AG04449 (cell line): ENCODE measurements at regions not wholly inside any gene's neighbourhood (a gene's known extent, or its start where the extent isn't known, plus 50 kb on each side); places are given as distances from the start of the nearest gene placed in this dataset.

Source experiments
- CTCF ChIA-PET: fragments of 350-600 bp; formaldehyde crosslinking; extraction: SDS; loops from one replicate; lab custom pipeline; 2021; ENCODE audit warnings: antibody characterized with exemption; lab: Yijun Ruan, JAX
- POLR2A ChIA-PET: fragments of 400-600, 350-600 bp; formaldehyde crosslinking; extraction: SDS; loops from one replicate; lab custom pipeline; 2020; ENCODE audit warnings: antibody characterized with exemption, inconsistent platforms; lab: Yijun Ruan, JAX
- DNase-seq: peaks from one replicate; pipeline ENCODE4 v3.0.0-alpha.2; 2010; ENCODE audit warnings: low read depth, low spot score
- H3K4me3 ChIP-seq: 2 replicates; pipeline ENCODE4 v1.5.1; 2011; ENCODE audit warnings: low read depth, mild to moderate bottlenecking, control low read depth, low read length
- TF ChIP-seq, protein P1 (sequence below): IDR thresholded peaks from one replicate; pipeline ENCODE4 v1.5.1; 2011; ENCODE audit warnings: mild to moderate bottlenecking, moderate library complexity, low read length, control low read depth, inconsistent platforms; ENCODE audit not compliant: insufficient read depth; ENCODE audit errors: missing control alignments

DNA sequence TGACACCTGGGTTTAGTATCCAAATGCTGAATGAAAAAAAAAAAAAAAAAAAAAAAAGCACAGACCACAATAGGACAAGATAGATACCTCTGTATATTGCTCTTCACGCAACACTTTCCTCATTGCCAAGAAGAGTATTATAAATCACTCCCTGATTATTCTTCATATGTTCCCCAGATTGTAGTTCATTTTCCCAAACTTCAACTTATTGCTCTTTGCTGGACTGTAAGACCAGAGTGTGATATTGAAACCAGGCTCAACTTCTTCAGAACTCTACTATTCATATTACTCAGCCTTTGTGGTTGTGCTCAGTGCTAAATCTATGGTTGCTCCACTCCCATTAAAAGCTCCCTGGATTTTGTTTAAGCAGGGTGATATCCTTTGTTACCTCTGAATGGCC lies 180.4 kb downstream of the NTMT2 start:
- no peak overlapping the region for H3K4me3 ChIP-seq
- ChIA-PET POLR2A (interaction anchor here (0.7 kb wide), 1 partner anchor 330 kb away, joined by 4 read pairs; no protein-coding TSS in a partner anchor), CTCF (no interaction called here)
- TF ChIP-seq, protein P1, sequence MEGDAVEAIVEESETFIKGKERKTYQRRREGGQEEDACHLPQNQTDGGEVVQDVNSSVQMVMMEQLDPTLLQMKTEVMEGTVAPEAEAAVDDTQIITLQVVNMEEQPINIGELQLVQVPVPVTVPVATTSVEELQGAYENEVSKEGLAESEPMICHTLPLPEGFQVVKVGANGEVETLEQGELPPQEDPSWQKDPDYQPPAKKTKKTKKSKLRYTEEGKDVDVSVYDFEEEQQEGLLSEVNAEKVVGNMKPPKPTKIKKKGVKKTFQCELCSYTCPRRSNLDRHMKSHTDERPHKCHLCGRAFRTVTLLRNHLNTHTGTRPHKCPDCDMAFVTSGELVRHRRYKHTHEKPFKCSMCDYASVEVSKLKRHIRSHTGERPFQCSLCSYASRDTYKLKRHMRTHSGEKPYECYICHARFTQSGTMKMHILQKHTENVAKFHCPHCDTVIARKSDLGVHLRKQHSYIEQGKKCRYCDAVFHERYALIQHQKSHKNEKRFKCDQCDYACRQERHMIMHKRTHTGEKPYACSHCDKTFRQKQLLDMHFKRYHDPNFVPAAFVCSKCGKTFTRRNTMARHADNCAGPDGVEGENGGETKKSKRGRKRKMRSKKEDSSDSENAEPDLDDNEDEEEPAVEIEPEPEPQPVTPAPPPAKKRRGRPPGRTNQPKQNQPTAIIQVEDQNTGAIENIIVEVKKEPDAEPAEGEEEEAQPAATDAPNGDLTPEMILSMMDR, result no peak
- DNase-seq, result no peak

DNA sequence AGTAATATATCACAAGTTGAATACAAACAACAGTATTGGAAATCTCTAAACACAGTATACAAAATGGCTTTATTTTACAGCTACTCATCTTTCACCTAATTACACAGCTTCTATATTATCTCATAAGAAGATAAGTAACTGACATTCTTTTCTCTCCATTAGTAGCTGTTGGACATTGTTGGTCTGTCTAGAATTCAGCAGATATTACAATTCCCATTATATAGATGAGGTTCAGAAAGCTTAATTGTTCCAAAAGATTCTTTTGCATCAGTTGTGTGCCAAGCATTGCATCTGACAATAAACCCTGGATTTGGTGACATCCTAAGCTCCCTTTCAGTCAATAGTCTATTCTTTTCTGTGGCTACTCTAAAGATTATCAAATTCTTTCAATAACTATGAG lies 187.0 kb downstream of the NTMT2 start:
- ChIA-PET CTCF (interaction anchor here (1.1 kb wide), 1 partner anchor 8 kb away, joined by 3 read pairs; no protein-coding TSS in a partner anchor), POLR2A (no interaction called here)
- TF ChIP-seq, protein P1, result no peak
- no peak overlapping the region for H3K4me3 ChIP-seq
- no peak for DNase-seq

GRCh38 chr1:170337413-170337994 lies 191.7 kb downstream of the NTMT2 start:
- DNase-seq, result no peak
- H3K4me3 ChIP-seq, result no peak overlapping the region
- TF ChIP-seq, protein P1, result no peak
- ChIA-PET POLR2A (no interaction called here), CTCF (interaction anchor here (1.0 kb wide), 1 partner anchor 14 kb away, joined by 3 read pairs; no protein-coding TSS in a partner anchor)

DNA sequence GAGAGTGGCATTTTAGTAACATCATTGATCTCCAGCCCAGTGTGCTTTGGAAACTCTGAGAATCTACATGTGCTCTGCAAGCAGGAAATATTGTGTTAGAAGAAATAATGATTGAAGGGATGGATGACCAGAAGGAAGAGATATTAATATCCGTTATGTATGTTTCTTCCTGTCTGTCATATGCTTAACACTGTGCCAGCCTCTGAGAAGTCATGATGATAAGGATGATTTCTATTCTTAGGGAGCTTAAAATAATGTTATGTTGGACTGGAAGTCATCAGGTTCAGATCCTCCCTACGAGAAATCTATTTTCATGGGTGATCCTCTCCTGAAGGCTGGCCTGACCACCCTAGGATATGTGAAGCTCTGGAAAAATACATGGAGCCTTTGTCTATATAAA lies 192.4 kb upstream of the GORAB start:
- POLR2A ChIA-PET, result no interaction called here
- TF ChIP-seq, protein P1, result no peak
- no peak overlapping the region for H3K4me3 ChIP-seq
- no peak for DNase-seq
- CTCF ChIA-PET, result interaction anchor here (1.3 kb wide), 1 partner anchor 10 kb away, joined by 3 read pairs; no protein-coding TSS in a partner anchor

DNA sequence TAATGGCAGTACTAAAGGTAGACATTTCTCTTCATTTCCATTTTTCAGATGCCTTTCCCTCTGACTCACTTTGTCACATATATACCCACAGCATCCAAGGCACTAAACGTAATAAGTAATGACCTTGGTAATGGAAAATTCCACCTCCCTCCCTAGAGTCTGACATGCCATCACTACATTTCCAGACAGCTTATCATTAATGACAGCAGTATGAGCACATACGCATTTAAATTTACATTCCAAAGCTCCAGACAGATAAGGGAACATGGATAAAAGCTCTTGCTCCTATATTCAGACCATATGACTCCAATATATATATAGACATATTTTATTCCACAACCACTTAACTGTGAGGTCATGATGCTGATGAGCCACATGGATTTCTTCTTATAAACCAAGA lies 191.7 kb upstream of the GORAB start:
- TF ChIP-seq, protein P1, result no peak
- CTCF ChIA-PET, result interaction anchor here (1.3 kb wide), 1 partner anchor 11 kb away, joined by 3 read pairs; no protein-coding TSS in a partner anchor
- POLR2A ChIA-PET, result interaction anchor here (0.7 kb wide), 1 partner anchor 411 kb away, joined by 3 read pairs; no protein-coding TSS in a partner anchor
- DNase-seq, result no peak
- no peak overlapping the region for H3K4me3 ChIP-seq

GRCh38 chr1:170351366-170351946 lies 180.5 kb upstream of the GORAB start:
- TF ChIP-seq, protein P1, result no peak
- ChIA-PET POLR2A (no interaction called here), CTCF (interaction anchor here (1.4 kb wide), 1 partner anchor 14 kb away, joined by 3 read pairs; no protein-coding TSS in a partner anchor)
- no peak overlapping the region for H3K4me3 ChIP-seq
- no peak for DNase-seq
